K562 (cell line): ENCODE measurements at regions not wholly inside any gene's neighbourhood (a gene's known extent, or its start where the extent isn't known, plus 50 kb on each side); places are given as distances from the start of the nearest gene placed in this dataset.

ENCODE experiments used
- ETS2 ChIP-seq: IDR thresholded peaks from 2 replicates; pipeline ENCODE4 v1.6.1; 2016; ENCODE audit warnings: borderline replicate concordance, missing genetic modification characterization, mild to moderate bottlenecking, moderate library complexity, missing compliant biosample characterization; ENCODE audit not compliant: poor library complexity, severe bottlenecking
- POLR2A ChIP-seq: fragments of 450-650 bp; conservative IDR thresholded peaks from 2 replicates; pipeline ENCODE4 v1.6.1; 2016
- WHSC1 ChIP-seq: IDR thresholded peaks from one replicate; pipeline ENCODE4 v1.6.1; 2012; ENCODE audit warnings: low read length, control low read depth, inconsistent platforms
- TF ChIP-seq, protein P1 (sequence below), 2 experiments: IDR thresholded peaks in 1 of 2; conservative IDR thresholded peaks in 1 of 2; 2 replicates each; pipeline ENCODE4 v1.6.1; 2016; ENCODE audit warnings: low read depth in 2 of 2, mild to moderate bottlenecking in 1 of 2, missing compliant biosample characterization in 1 of 2, missing genetic modification characterization in 1 of 2, moderate library complexity in 1 of 2
- TF ChIP-seq, protein P2 (sequence below), 3 experiments: IDR thresholded peaks in 2 of 3; conservative IDR thresholded peaks in 1 of 3; 2 replicates each; pipeline ENCODE4 v1.5.1; 2011 to 2012; ENCODE audit warnings: low read length in 3 of 3, mild to moderate bottlenecking in 3 of 3, control low read depth in 2 of 3, improper control_type of control experiment in 1 of 3, inconsistent platforms in 1 of 3, low read depth in 1 of 3, mixed read lengths in 1 of 3, moderate library complexity in 1 of 3; ENCODE audit not compliant: insufficient read depth in 2 of 3
- TF ChIP-seq, protein P3 (sequence below): sonication (generic); formaldehyde crosslinking; IDR thresholded peaks from 2 replicates; pipeline ENCODE4 v1.9.0; 2022; ENCODE audit warnings: mild to moderate bottlenecking, missing genetic modification reagents
- TF ChIP-seq, protein P4 (sequence below), 3 experiments: fragments of 200-800 bp in 1 of 3; fragments of 250-450 bp in 1 of 3; fragments of 450-650 bp in 1 of 3; sonication (Bioruptor Pico) in 1 of 3; sonication (Bioruptor generic) in 1 of 3; formaldehyde crosslinking in 1 of 3; IDR thresholded peaks; 2 replicates each; pipeline versions ENCODE4 v1.6.1 to v1.8.0; 2016 to 2022; ENCODE audit warnings: mild to moderate bottlenecking in 2 of 3, missing genetic modification characterization in 2 of 3, missing compliant biosample characterization in 1 of 3, moderate library complexity in 1 of 3
- TF ChIP-seq, protein P5 (sequence below): fragments of 250-450 bp; sonication (Bioruptor Pico); IDR thresholded peaks from 2 replicates; pipeline ENCODE4 v1.5.0; 2021; ENCODE audit warnings: mild to moderate bottlenecking, moderate library complexity
- TF ChIP-seq, protein P6 (sequence below): sonication (generic); formaldehyde crosslinking; IDR thresholded peaks from 2 replicates; pipeline ENCODE4 v1.8.0; 2022; ENCODE audit warnings: missing genetic modification reagents, mild to moderate bottlenecking, moderate library complexity, borderline replicate concordance

DNA sequence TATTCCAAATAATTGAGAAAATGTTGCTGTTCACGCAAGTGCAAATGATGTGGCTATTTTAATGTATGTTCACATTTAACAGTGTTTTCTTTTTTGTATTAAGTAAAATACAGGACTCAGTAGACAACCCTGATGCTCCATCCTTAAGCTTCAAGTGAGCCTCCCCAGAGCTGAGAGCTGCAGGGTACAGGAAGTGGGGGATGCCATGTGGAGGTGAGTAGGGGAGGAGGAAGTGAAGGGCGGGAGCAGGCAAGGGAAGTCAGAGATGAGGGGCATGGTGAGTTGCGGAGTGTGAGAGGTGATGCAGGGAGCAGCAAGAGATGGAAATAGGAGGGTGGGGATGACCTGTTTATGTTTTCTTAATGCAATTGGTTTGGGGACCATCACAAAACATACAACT is 711.0 kb downstream of the UQCRFS1 start:
- TF ChIP-seq POLR2A (no peak), ETS2 (tag) (no peak), WHSC1 (no peak)
- TF ChIP-seq, protein P1, sequence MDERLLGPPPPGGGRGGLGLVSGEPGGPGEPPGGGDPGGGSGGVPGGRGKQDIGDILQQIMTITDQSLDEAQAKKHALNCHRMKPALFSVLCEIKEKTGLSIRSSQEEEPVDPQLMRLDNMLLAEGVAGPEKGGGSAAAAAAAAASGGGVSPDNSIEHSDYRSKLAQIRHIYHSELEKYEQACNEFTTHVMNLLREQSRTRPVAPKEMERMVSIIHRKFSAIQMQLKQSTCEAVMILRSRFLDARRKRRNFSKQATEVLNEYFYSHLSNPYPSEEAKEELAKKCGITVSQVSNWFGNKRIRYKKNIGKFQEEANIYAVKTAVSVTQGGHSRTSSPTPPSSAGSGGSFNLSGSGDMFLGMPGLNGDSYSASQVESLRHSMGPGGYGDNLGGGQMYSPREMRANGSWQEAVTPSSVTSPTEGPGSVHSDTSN (CRISPR knock-in tag; IDR thresholded peaks at IDR 0.05; ENCODE audit: low read depth), result no peak
- TF ChIP-seq, protein P1 (tag; conservative IDR thresholded peaks at IDR 0.05; ENCODE audit: low read depth), result no peak
- TF ChIP-seq, protein P2, sequence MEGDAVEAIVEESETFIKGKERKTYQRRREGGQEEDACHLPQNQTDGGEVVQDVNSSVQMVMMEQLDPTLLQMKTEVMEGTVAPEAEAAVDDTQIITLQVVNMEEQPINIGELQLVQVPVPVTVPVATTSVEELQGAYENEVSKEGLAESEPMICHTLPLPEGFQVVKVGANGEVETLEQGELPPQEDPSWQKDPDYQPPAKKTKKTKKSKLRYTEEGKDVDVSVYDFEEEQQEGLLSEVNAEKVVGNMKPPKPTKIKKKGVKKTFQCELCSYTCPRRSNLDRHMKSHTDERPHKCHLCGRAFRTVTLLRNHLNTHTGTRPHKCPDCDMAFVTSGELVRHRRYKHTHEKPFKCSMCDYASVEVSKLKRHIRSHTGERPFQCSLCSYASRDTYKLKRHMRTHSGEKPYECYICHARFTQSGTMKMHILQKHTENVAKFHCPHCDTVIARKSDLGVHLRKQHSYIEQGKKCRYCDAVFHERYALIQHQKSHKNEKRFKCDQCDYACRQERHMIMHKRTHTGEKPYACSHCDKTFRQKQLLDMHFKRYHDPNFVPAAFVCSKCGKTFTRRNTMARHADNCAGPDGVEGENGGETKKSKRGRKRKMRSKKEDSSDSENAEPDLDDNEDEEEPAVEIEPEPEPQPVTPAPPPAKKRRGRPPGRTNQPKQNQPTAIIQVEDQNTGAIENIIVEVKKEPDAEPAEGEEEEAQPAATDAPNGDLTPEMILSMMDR (IDR thresholded peaks at IDR 0.05 in 2 of 3, conservative IDR thresholded peaks at IDR 0.05 in 1 of 3; ENCODE audit: insufficient read depth in 2 of 3, low read depth in 1 of 3, low read length in 3 of 3), result no peak
- TF ChIP-seq, protein P3, sequence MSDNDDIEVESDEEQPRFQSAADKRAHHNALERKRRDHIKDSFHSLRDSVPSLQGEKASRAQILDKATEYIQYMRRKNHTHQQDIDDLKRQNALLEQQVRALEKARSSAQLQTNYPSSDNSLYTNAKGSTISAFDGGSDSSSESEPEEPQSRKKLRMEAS, result no peak
- TF ChIP-seq, protein P4, sequence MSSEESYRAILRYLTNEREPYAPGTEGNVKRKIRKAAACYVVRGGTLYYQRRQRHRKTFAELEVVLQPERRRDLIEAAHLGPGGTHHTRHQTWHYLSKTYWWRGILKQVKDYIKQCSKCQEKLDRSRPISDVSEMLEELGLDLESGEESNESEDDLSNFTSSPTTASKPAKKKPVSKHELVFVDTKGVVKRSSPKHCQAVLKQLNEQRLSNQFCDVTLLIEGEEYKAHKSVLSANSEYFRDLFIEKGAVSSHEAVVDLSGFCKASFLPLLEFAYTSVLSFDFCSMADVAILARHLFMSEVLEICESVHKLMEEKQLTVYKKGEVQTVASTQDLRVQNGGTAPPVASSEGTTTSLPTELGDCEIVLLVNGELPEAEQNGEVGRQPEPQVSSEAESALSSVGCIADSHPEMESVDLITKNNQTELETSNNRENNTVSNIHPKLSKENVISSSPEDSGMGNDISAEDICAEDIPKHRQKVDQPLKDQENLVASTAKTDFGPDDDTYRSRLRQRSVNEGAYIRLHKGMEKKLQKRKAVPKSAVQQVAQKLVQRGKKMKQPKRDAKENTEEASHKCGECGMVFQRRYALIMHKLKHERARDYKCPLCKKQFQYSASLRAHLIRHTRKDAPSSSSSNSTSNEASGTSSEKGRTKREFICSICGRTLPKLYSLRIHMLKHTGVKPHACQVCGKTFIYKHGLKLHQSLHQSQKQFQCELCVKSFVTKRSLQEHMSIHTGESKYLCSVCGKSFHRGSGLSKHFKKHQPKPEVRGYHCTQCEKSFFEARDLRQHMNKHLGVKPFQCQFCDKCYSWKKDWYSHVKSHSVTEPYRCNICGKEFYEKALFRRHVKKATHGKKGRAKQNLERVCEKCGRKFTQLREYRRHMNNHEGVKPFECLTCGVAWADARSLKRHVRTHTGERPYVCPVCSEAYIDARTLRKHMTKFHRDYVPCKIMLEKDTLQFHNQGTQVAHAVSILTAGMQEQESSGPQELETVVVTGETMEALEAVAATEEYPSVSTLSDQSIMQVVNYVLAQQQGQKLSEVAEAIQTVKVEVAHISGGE (CRISPR knock-in tag; IDR thresholded peaks at IDR 0.05), result no peak
- TF ChIP-seq, protein P5, sequence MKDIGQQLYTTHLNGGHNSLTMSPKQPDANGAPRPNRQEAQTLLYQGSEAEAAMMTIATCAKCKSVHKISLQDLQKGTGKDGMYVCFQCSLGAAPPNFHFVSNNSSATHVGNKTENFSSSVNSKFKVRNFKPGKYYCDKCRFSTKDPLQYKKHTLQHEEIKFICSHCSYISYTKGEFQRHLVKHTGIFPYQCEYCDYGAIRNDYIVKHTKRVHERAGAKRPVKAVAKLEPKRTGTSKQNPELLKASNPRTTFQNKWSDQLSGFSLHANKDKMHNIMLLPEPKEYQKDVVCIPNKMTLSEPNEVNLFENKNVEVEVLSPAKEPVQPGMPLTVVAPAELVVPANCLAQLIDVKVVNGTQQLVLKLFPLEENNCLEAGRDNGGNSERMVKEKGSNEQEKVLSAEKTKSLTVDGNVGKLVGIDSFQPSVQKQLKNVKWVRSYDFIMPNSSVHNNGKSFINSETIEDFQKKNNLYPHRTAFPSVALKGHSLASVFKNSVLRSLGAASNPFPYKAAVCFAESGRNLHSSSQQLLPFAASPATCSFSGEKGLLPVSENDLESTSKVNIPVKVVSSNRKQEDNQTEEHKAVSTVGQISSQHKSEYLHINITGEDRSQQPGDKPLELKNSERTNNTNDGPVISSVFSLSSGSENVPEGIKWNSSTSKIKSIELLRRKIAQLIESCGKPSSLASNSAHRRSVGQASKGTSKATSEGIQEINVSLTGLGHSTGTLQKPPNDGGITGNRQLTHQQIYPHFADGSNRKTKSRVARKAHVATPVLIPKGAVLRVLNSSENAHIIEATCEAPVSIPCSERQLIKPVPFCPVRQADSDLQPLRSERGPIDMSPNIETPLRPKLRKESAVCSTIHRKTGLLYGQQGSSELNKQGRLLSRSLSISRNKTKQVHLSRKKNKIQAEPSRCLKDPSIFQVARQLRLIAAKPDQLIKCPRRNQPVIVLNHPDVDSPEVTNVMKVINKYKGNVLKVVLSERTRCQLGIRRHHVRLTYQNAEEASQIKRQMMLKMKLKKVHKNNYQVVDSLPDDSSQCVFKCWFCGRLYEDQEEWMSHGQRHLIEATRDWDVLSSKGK, result no peak
- TF ChIP-seq, protein P6, sequence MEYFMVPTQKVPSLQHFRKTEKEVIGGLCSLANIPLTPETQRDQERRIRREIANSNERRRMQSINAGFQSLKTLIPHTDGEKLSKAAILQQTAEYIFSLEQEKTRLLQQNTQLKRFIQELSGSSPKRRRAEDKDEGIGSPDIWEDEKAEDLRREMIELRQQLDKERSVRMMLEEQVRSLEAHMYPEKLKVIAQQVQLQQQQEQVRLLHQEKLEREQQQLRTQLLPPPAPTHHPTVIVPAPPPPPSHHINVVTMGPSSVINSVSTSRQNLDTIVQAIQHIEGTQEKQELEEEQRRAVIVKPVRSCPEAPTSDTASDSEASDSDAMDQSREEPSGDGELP (CRISPR knock-in tag), result no peak
